Adrenal gland (tissue), 9 donors: ENCODE measurements at regions not wholly inside any gene's neighbourhood (a gene's known extent, or its start where the extent isn't known, plus 50 kb on each side); places are given as distances from the start of the nearest gene placed in this dataset.

Experiments
- DNase-seq, 7 donors: peaks; one replicate each; pipeline ENCODE4 v3.0.0-alpha.2; 2019 to 2020
- H3K27ac ChIP-seq, 5 donors: fragments of 200-600 bp; sonication (generic) in 4 of 5; 1 replicate in 3 of 5; 2 replicates in 2 of 5; pipeline versions ENCODE4 v1.5.1 to v1.8.0; 2016 to 2020; ENCODE audit warnings: mild to moderate bottlenecking in 1 of 5
- H3K27me3 ChIP-seq: fragments of 200-600 bp; 2 replicates; pipeline ENCODE4 v1.8.0; 2021
- H3K36me3 ChIP-seq, 2 donors: fragments of 200-600 bp; replicated peaks in 1 of 2; 1 replicate in 1 of 2; 2 replicates in 1 of 2; pipeline versions ENCODE4 v1.5.1 to v1.8.0; 2018 to 2022
- H3K4me1 ChIP-seq, 2 donors: fragments of 200-600 bp; replicated peaks in 1 of 2; 1 replicate in 1 of 2; 2 replicates in 1 of 2; pipeline versions ENCODE4 v1.5.1 to v1.8.0; 2018 to 2021
- H3K4me3 ChIP-seq, 4 donors: fragments of 200-600 bp; sonication (generic) in 3 of 4; one replicate each; pipeline ENCODE4 v1.5.1; 2016 to 2018
- H3K9me3 ChIP-seq, 3 donors: fragments of 200-600 bp; sonication (generic) in 1 of 3; replicated peaks in 1 of 3; 1 replicate in 2 of 3; 2 replicates in 1 of 3; pipeline versions ENCODE4 v1.5.1 to v1.8.0; 2016 to 2021
- POLR2A ChIP-seq, 2 donors: fragments of 450-650 bp; IDR thresholded peaks; one replicate each; pipeline ENCODE4 v1.6.1; 2017; ENCODE audit warnings: antibody characterized with exemption in 2 of 2, mild to moderate bottlenecking in 2 of 2, moderate library complexity in 1 of 2
- WGBS, 4 donors: extraction: QIAGEN DNeasy Blood & Tissue Kit in 2 of 4; methylation state at CpG; one replicate each; pipeline versions ENCODE4 v1.1.5 to v1.1.7; 2013 to 2017; 5-methylcytosine and 5-hydroxymethylcytosine counted together
- intact Hi-C, 2 donors: fragments of 100-400 bp; cut with DNase I; formaldehyde crosslinking; loops; one replicate each; pipeline versions ENCODE4 v1.14.1 to v1.15.0; 2022 to 2023
- TF ChIP-seq, protein P1 (sequence below), 6 experiments: fragments of 450-650 bp in 4 of 6; fragments of 200-600 bp in 2 of 6; sonication (generic) in 1 of 6; IDR thresholded peaks; 1 replicate in 5 of 6; 2 replicates in 1 of 6; pipeline versions ENCODE4 v1.5.1 to v1.8.0; 2016 to 2021; ENCODE audit warnings: antibody characterized with exemption in 6 of 6, mild to moderate bottlenecking in 2 of 6, moderate library complexity in 1 of 6
- donor health status: healthy with polysubstance abuse.
- donor health status: Bipolar disorder and iron deficiency.
- donor health status: DM: yes; HTN: yes; CAD: no.
- donor health status: DM: no; HTN: no; CAD: no.
- donor health status: DM: no; HTN: no; CAD: no.

DNA sequence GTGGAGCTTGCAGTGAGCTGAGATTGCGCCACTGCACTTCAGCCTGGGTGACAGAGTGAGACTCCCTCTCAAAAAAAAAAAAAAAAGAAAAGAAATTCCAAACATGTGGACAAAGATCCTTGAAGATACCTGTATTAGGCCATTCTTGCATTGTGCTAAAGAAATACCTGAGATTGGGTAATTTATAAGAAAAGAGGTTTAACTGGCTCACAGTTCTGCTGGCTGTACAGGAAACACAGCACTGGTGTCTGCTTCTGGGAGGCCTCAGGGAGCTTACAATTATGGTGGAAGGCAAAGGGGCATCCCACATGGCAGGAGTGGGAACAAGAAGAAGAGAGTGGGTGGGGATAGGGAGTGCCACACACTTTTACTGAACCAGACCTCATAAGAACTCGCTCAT lies 140.1 kb downstream of the SS18 start:
- 85 to 100% (median 95%) methylated on average over 1 to 2 of the region's 2 CpGs for WGBS, 4 donors
- Histone ChIP-seq H3K9me3 (no peaks in the 10 kb centered on the region), H3K4me3 (no peak overlapping the region), H3K27ac (no peak overlapping the region), H3K4me1 (no peaks in the 10 kb centered on the region), H3K36me3 (no peaks in the 10 kb centered on the region), H3K27me3 (no peaks in the 10 kb centered on the region)
- no peak for TF ChIP-seq POLR2A (IDR thresholded peaks at IDR 0.05)
- TF ChIP-seq, protein P1, sequence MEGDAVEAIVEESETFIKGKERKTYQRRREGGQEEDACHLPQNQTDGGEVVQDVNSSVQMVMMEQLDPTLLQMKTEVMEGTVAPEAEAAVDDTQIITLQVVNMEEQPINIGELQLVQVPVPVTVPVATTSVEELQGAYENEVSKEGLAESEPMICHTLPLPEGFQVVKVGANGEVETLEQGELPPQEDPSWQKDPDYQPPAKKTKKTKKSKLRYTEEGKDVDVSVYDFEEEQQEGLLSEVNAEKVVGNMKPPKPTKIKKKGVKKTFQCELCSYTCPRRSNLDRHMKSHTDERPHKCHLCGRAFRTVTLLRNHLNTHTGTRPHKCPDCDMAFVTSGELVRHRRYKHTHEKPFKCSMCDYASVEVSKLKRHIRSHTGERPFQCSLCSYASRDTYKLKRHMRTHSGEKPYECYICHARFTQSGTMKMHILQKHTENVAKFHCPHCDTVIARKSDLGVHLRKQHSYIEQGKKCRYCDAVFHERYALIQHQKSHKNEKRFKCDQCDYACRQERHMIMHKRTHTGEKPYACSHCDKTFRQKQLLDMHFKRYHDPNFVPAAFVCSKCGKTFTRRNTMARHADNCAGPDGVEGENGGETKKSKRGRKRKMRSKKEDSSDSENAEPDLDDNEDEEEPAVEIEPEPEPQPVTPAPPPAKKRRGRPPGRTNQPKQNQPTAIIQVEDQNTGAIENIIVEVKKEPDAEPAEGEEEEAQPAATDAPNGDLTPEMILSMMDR (IDR thresholded peaks at IDR 0.05): no peak
- intact Hi-C loops: no loop called here
- no peak for DNase-seq

DNA sequence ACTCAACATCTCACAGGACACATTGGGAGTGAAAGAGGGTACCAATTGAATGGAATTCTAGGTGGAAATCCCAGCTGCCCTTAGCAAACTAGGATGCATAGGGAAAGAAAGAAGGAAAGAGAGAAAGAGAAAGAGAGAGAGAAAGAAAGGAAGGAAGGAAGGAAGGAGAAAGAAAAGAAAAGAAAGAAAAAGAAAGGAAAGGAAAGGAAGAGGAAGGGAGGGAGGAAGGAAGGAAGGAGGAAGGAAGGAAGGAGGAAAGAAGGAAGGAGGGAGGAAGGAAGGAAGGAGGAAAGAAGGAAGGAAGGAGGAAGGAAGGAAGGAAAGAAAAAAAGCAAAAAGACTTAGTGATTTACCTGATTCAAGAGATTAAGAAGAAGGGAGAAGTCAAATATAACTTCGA lies 143.9 kb downstream of the SS18 start:
- H3K27ac ChIP-seq: no peak overlapping the region
- no peak for DNase-seq
- intact Hi-C loops: no loop called here
- no peak overlapping the region for H3K4me3 ChIP-seq
- no peaks in the 10 kb centered on the region for H3K27me3 ChIP-seq
- TF ChIP-seq POLR2A (IDR thresholded peaks at IDR 0.05): no peak
- TF ChIP-seq, protein P1 (IDR thresholded peaks at IDR 0.05): no peak
- no peaks in the 10 kb centered on the region for H3K36me3 ChIP-seq
- H3K9me3 ChIP-seq: no peaks in the 10 kb centered on the region
- WGBS, 4 donors: 74 to 90% (median 81%) methylated on average over 1 of the region's 1 CpG
- no peaks in the 10 kb centered on the region for H3K4me1 ChIP-seq

DNA sequence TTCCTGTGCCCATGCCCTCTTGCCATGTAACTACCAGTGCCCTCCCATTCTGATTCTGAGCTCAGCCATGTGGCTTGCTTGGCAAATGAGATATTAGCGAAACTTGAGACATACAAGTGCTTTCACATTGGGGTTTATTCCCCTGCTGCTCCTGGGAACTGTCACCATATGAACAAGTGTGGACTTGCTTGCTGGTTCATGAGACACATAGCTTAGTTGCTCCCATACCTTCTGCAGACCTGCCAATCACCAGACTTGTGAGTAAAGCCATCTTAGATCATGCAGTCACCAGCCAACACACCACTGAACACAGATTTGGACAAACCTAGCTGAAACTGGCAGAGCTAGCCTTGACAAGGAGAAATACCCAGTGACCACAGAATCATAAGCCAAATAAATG lies 155.1 kb downstream of the SS18 start:
- TF ChIP-seq, protein P1 (IDR thresholded peaks at IDR 0.05): no peak
- no peak for TF ChIP-seq POLR2A (IDR thresholded peaks at IDR 0.05)
- H3K27ac ChIP-seq: no peak overlapping the region
- intact Hi-C loops: no loop called here
- no peak overlapping the region for H3K4me3 ChIP-seq
- H3K9me3 ChIP-seq: no peaks in the 10 kb centered on the region
- H3K4me1 ChIP-seq: no peaks in the 10 kb centered on the region
- DNase-seq: no peak
- 80 to 97% (median 92%) methylated on average over 1 of the region's 1 CpG for WGBS, 4 donors
- H3K36me3 ChIP-seq: no peaks in the 10 kb centered on the region
- no peaks in the 10 kb centered on the region for H3K27me3 ChIP-seq

DNA sequence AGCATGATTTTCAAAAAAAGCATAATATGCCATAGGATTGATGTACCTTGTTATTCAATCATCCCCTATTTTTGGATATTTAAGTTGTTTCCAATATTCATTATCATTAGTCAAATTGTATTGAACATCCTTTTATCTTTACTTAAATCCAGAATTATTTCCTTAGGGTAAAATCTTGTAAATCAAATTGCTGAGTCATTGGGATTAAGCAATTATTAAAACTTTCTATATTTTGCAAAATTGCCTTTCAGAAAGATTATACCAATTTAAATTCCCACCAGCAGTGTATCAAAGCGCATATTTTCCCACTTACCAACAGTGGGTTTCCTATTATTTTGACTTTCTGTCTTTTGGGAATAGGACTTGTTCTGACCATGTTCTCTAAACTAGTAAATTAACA lies 159.3 kb downstream of the SS18 start:
- no peaks in the 10 kb centered on the region for H3K9me3 ChIP-seq
- 98 to 100% (median 98%) methylated on average over 1 of the region's 1 CpG for WGBS, 4 donors
- TF ChIP-seq POLR2A (IDR thresholded peaks at IDR 0.05): no peak
- TF ChIP-seq, protein P1 (IDR thresholded peaks at IDR 0.05): no peak
- no peak overlapping the region for H3K27ac ChIP-seq
- intact Hi-C loops: no loop called here
- H3K27me3 ChIP-seq: no peaks in the 10 kb centered on the region
- DNase-seq: no peak
- no peaks in the 10 kb centered on the region for H3K36me3 ChIP-seq
- no peaks in the 10 kb centered on the region for H3K4me1 ChIP-seq
- H3K4me3 ChIP-seq: no peak overlapping the region
